Spinal cord (tissue), 9 donors: ENCODE measurements at regions not wholly inside any gene's neighbourhood (a gene's known extent, or its start where the extent isn't known, plus 50 kb on each side); places are given as distances from the start of the nearest gene placed in this dataset.

Experiments
- DNase-seq, 6 donors: peaks; one replicate each; pipeline versions ENCODE4 v3.0.0 to v3.0.0-alpha.2; 2013 to 2015; ENCODE audit warnings: low spot score in 6 of 6, low read depth in 4 of 6
- H3K27ac ChIP-seq: one replicate; pipeline ENCODE4 v1.5.1; 2013; ENCODE audit warnings: low read depth, low read length, control low read depth
- H3K27me3 ChIP-seq: one replicate; pipeline ENCODE4 v1.6.1; 2013; ENCODE audit warnings: low read length; ENCODE audit not compliant: control insufficient read depth, insufficient read depth
- H3K36me3 ChIP-seq: one replicate; pipeline ENCODE4 v1.6.1; 2013; ENCODE audit warnings: low read length; ENCODE audit not compliant: control insufficient read depth, insufficient read depth
- H3K4me1 ChIP-seq: one replicate; pipeline ENCODE4 v1.6.1; 2013; ENCODE audit warnings: low read length; ENCODE audit not compliant: control insufficient read depth, insufficient read depth
- H3K4me3 ChIP-seq: one replicate; pipeline ENCODE4 v1.5.1; 2013; ENCODE audit warnings: low read depth, low read length, control low read depth
- H3K9me3 ChIP-seq: one replicate; pipeline ENCODE4 v1.6.1; 2013; ENCODE audit warnings: low read length; ENCODE audit not compliant: control insufficient read depth, insufficient read depth
- WGBS: methylation state at CpG from one replicate; pipeline ENCODE4 v1.1.5; 2013; ENCODE audit warnings: missing lambda C conversion rate; ENCODE audit not compliant: insufficient coverage; 5-methylcytosine and 5-hydroxymethylcytosine counted together
- donor health status: healthy.

GRCh38 chr15:91706322-91707032, 147.0 kb upstream of the SLCO3A1 start:
- H3K36me3 ChIP-seq, result no peaks in the 10 kb centered on the region
- no peak overlapping the region for H3K27ac ChIP-seq
- H3K9me3 ChIP-seq, result no peaks in the 10 kb centered on the region
- peak in 2 of 6 donors; percentile 74 to 80 for DNase-seq
- H3K4me1 ChIP-seq, result no peaks in the 10 kb centered on the region
- no peaks in the 10 kb centered on the region for H3K27me3 ChIP-seq
- no peak overlapping the region for H3K4me3 ChIP-seq
- WGBS, result 30% methylated on average over 9 of the region's 9 CpGs

- H3K36me3 ChIP-seq, result no peaks in the 10 kb centered on the region
- no peaks in the 10 kb centered on the region for H3K9me3 ChIP-seq
- no peak for DNase-seq
- H3K4me1 ChIP-seq, result peaks cover 6% of the 10 kb centered on the region
- no peak overlapping the region for H3K4me3 ChIP-seq
- no peak overlapping the region for H3K27ac ChIP-seq
- no peaks in the 10 kb centered on the region for H3K27me3 ChIP-seq
- WGBS, result 77% methylated on average over 3 of the region's 3 CpGs
These were observed 143.3 kb upstream of the SLCO3A1 start for GRCh38 chr15:91710080-91710698.

GRCh38 chr15:91711384-91712033, 142.0 kb upstream of the SLCO3A1 start:
- DNase-seq, result peak in 1 of 6 donors; percentile 95
- H3K4me1 ChIP-seq, result peaks cover 6% of the 10 kb centered on the region
- WGBS, result no CpG with 5 or more reads among the region's 9 CpGs
- no peaks in the 10 kb centered on the region for H3K36me3 ChIP-seq
- no peaks in the 10 kb centered on the region for H3K27me3 ChIP-seq
- no peak overlapping the region for H3K4me3 ChIP-seq
- H3K27ac ChIP-seq, result no peak overlapping the region
- H3K9me3 ChIP-seq, result no peaks in the 10 kb centered on the region

GRCh38 chr15:91712286-91712685, 141.2 kb upstream of the SLCO3A1 start:
- H3K9me3 ChIP-seq, result no peaks in the 10 kb centered on the region
- H3K27me3 ChIP-seq, result no peaks in the 10 kb centered on the region
- H3K27ac ChIP-seq, result no peak overlapping the region
- peak in 1 of 6 donors; percentile 32 for DNase-seq
- no peaks in the 10 kb centered on the region for H3K36me3 ChIP-seq
- WGBS, result no CpG with 5 or more reads among the region's 7 CpGs
- peaks cover 6% of the 10 kb centered on the region for H3K4me1 ChIP-seq
- no peak overlapping the region for H3K4me3 ChIP-seq

- H3K27me3 ChIP-seq, result no peaks in the 10 kb centered on the region
- H3K4me3 ChIP-seq, result no peak overlapping the region
- no CpG with 5 or more reads among the region's 3 CpGs for WGBS
- no peaks in the 10 kb centered on the region for H3K36me3 ChIP-seq
- peaks cover 6% of the 10 kb centered on the region for H3K4me1 ChIP-seq
- no peak overlapping the region for H3K27ac ChIP-seq
- no peak for DNase-seq
- no peaks in the 10 kb centered on the region for H3K9me3 ChIP-seq
These were observed 137.0 kb upstream of the SLCO3A1 start for GRCh38 chr15:91716536-91716935.

GRCh38 chr15:91717811-91718210, 135.7 kb upstream of the SLCO3A1 start:
- H3K36me3 ChIP-seq, result no peaks in the 10 kb centered on the region
- H3K9me3 ChIP-seq, result no peaks in the 10 kb centered on the region
- DNase-seq, result no peak
- 100% methylated on average over 1 of the region's 3 CpGs for WGBS
- no peaks in the 10 kb centered on the region for H3K4me1 ChIP-seq
- H3K27ac ChIP-seq, result no peak overlapping the region
- no peaks in the 10 kb centered on the region for H3K27me3 ChIP-seq
- H3K4me3 ChIP-seq, result no peak overlapping the region

- Histone ChIP-seq H3K9me3 (no peaks in the 10 kb centered on the region), H3K27ac (no peak overlapping the region), H3K4me1 (no peaks in the 10 kb centered on the region), H3K27me3 (no peaks in the 10 kb centered on the region), H3K36me3 (no peaks in the 10 kb centered on the region), H3K4me3 (no peak overlapping the region)
- no peak for DNase-seq
- whole genome bisulfite sequencing, result 93% methylated on average over 6 of the region's 6 CpGs
These were observed 129.5 kb upstream of the SLCO3A1 start for GRCh38 chr15:91723959-91724358.

- H3K27me3 ChIP-seq, result no peaks in the 10 kb centered on the region
- no peak overlapping the region for H3K27ac ChIP-seq
- DNase-seq, result no peak
- H3K4me3 ChIP-seq, result no peak overlapping the region
- H3K4me1 ChIP-seq, result no peaks in the 10 kb centered on the region
- no peaks in the 10 kb centered on the region for H3K9me3 ChIP-seq
- WGBS, result 92% methylated on average over 2 of the region's 6 CpGs
- H3K36me3 ChIP-seq, result no peaks in the 10 kb centered on the region
These were observed 119.8 kb upstream of the SLCO3A1 start for GRCh38 chr15:91733661-91734060.

- peak in 2 of 6 donors; percentile 28 to 81 for DNase-seq
- H3K4me3 ChIP-seq, result no peak overlapping the region
- H3K36me3 ChIP-seq, result no peaks in the 10 kb centered on the region
- H3K27ac ChIP-seq, result no peak overlapping the region
- 45% methylated on average over 5 of the region's 13 CpGs for WGBS
- no peaks in the 10 kb centered on the region for H3K27me3 ChIP-seq
- H3K4me1 ChIP-seq, result no peaks in the 10 kb centered on the region
- H3K9me3 ChIP-seq, result no peaks in the 10 kb centered on the region
These were observed 116.2 kb upstream of the SLCO3A1 start for GRCh38 chr15:91737151-91737818.
